Thoracic aorta (tissue), 2 donors: ENCODE measurements at regions not wholly inside any gene's neighbourhood (a gene's known extent, or its start where the extent isn't known, plus 50 kb on each side); places are given as distances from the start of the nearest gene placed in this dataset.

ENCODE experiments used
- ATAC-seq: fragments of 150-250 bp; one replicate; pipeline ENCODE4 v1.8.0; 2017; ENCODE audit warnings: low read depth; ENCODE audit not compliant: insufficient number of reproducible peaks, low FRiP score
- DNase-seq: peaks from one replicate; pipeline ENCODE4 v3.0.0-alpha.2; 2020; ENCODE audit warnings: low spot score
- H3K27ac ChIP-seq, 2 donors: fragments of 200-600 bp; sonication (generic); 1 replicate in 1 of 2; 2 replicates in 1 of 2; pipeline ENCODE4 v1.5.1; 2016; ENCODE audit warnings: mild to moderate bottlenecking in 2 of 2, moderate library complexity in 2 of 2
- H3K27me3 ChIP-seq: fragments of 200-600 bp; sonication (generic); replicated peaks from 2 replicates; pipeline ENCODE4 v1.6.0; 2016; ENCODE audit warnings: mild to moderate bottlenecking; ENCODE audit not compliant: insufficient read depth
- H3K36me3 ChIP-seq: fragments of 200-600 bp; sonication (generic); one replicate; pipeline ENCODE4 v1.5.1; 2016
- H3K4me1 ChIP-seq, 2 donors: fragments of 200-600 bp; sonication (generic); 1 replicate in 1 of 2; 2 replicates in 1 of 2; pipeline versions ENCODE4 v1.5.1 to v1.6.0; 2016; ENCODE audit warnings: low read depth in 2 of 2, mild to moderate bottlenecking in 1 of 2; ENCODE audit not compliant: control insufficient read depth in 1 of 2
- H3K4me3 ChIP-seq: fragments of 200-600 bp; sonication (generic); 2 replicates; pipeline ENCODE4 v1.5.1; 2016; ENCODE audit warnings: mild to moderate bottlenecking
- H3K9me3 ChIP-seq: fragments of 200-600 bp; sonication (generic); 2 replicates; pipeline ENCODE4 v1.5.1; 2016
- CTCF ChIP-seq: fragments of 200-600 bp; sonication (generic); IDR thresholded peaks from one replicate; pipeline ENCODE4 v1.5.1; 2019; ENCODE audit warnings: antibody characterized with exemption

DNA sequence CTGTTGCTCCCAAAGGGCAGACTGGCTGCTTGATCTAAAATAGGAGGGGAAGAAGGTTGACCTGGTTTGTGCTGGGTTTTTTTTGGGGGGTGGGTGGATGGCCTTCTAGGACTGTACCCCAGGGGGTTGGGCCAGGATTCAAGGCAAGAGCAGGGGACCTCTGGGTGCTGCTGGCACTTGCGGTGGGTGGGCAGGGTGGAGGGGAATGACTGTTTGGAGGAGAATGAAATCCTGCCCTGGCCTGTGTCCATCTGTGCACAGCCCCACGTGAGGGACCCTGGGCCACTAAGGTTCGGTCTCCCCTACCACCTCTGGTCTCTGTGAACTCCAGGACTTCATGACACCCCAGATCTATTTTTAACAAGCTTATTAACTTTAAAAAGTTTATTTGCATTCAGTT lies 414.2 kb downstream of the PTPRU start:
- no peak for DNase-seq
- Histone ChIP-seq H3K9me3 (no peaks in the 10 kb centered on the region), H3K36me3 (no peaks in the 10 kb centered on the region), H3K27me3 (no peaks in the 10 kb centered on the region), H3K4me3 (no peak overlapping the region), H3K4me1 (no peaks in the 10 kb centered on the region), H3K27ac (no peak overlapping the region)
- no peak for ATAC-seq
- TF ChIP-seq CTCF, result no peak

- no peak for ATAC-seq
- H3K27ac ChIP-seq, result no peak overlapping the region
- no peak for TF ChIP-seq CTCF
- H3K4me3 ChIP-seq, result no peak overlapping the region
- H3K4me1 ChIP-seq, result no peaks in the 10 kb centered on the region
- H3K9me3 ChIP-seq, result no peaks in the 10 kb centered on the region
- no peaks in the 10 kb centered on the region for H3K36me3 ChIP-seq
- no peaks in the 10 kb centered on the region for H3K27me3 ChIP-seq
- DNase-seq, result no peak
Observed at GRCh38 chr1:29650041-29650400, 413.7 kb downstream of the PTPRU start.

GRCh38 chr1:29649189-29650040 lies 413.1 kb downstream of the PTPRU start:
- H3K27me3 ChIP-seq, result no peaks in the 10 kb centered on the region
- no peak for TF ChIP-seq CTCF

GRCh38 chr1:29648798-29649188 lies 412.5 kb downstream of the PTPRU start:
- Histone ChIP-seq H3K27me3 (no peaks in the 10 kb centered on the region), H3K4me1 (no peaks in the 10 kb centered on the region), H3K27ac (no peak overlapping the region), H3K4me3 (no peak overlapping the region), H3K36me3 (no peaks in the 10 kb centered on the region), H3K9me3 (no peaks in the 10 kb centered on the region)
- TF ChIP-seq CTCF, result no peak
- no peak for DNase-seq
- no peak for ATAC-seq

More at GRCh38 chr1:29649189-29650040, 413.1 kb downstream of the PTPRU start:
- no peaks in the 10 kb centered on the region for H3K36me3 ChIP-seq
- H3K9me3 ChIP-seq, result no peaks in the 10 kb centered on the region
- no peak overlapping the region for H3K4me3 ChIP-seq
- H3K4me1 ChIP-seq, result no peaks in the 10 kb centered on the region
- DNase-seq, result no peak
- H3K27ac ChIP-seq, result no peak overlapping the region
- no peak for ATAC-seq

- DNase-seq (no peak), ATAC-seq (no peak)
- H3K27ac ChIP-seq, result no peak overlapping the region
- H3K9me3 ChIP-seq, result no peaks in the 10 kb centered on the region
- H3K4me3 ChIP-seq, result no peak overlapping the region
- no peaks in the 10 kb centered on the region for H3K27me3 ChIP-seq
- no peak for TF ChIP-seq CTCF
- no peaks in the 10 kb centered on the region for H3K36me3 ChIP-seq
- H3K4me1 ChIP-seq, result no peaks in the 10 kb centered on the region
Observed at GRCh38 chr1:29648026-29648425, 411.7 kb downstream of the PTPRU start.
